KG1 (cell line): ENCODE measurements at regions not wholly inside any gene's neighbourhood (a gene's known extent, or its start where the extent isn't known, plus 50 kb on each side); places are given as distances from the start of the nearest gene placed in this dataset.
"Not testable (repeated sequence)": the region's sequence is repeated elsewhere in the genome, so short reads cannot be mapped to it uniquely, and the experiment has no call there.

ENCODE experiments used
- DNase-seq: peaks from one replicate; lab custom pipeline; 2025; lab: John Stamatoyannopoulos, UW

DNA sequence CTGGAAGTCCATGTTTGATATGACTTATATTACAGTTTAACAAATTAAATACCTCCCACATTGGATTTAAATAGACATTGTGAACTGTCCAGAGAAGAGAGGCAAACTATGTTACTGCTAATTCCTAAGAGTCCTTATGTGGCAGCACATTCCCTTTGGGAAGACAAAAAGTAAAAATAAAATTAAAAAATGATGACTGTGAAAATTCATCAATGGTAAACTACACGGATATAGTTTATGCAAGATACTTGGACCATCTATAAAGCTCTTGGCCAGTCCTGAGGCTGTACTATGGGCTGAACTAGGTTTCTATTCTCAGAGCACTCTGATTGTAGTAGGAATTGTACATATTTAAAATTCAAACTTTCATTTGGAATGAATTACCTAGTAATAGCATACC, 206.4 kb downstream of the LRRK2 start:
- DNase-seq, result no peak

DNA sequence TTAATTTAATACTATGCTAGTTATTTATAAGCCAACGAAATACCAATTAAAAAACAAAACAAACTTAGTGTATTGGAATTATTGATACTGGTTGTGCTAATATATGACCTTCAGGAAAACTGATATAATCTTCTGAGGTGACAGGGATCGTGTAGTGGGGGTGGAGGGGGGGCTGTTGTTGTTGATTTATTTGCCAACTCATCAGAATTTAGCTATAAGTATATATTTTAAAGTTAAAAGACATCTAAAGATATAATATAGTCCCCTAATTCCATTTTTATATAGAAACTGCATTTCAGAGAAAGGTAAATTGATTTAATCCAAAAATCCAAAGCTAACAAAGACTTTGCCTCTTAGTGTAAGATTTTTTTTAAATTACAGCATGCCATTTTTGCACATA, 210.5 kb downstream of the LRRK2 start:
- DNase-seq, result no peak

DNA sequence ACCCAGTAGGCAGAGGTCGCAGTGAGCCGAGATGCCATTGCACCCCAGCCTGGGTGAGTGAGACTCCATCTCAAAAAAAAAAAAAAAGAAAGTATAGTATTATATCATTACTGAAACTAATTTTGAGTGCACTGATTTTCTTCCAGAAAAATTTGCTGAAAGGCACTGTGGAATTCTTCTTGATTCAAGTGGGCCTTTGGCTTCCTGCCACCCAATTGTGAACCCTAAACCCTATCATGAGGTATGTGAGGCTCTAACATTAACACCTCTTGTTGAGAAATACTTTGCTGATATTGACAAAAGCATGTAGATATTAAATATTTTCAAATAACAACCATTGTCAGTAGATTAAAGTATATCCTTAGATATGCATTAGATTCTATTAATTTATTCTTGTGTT, 211.2 kb downstream of the LRRK2 start:
- DNase-seq, result no peak

DNA sequence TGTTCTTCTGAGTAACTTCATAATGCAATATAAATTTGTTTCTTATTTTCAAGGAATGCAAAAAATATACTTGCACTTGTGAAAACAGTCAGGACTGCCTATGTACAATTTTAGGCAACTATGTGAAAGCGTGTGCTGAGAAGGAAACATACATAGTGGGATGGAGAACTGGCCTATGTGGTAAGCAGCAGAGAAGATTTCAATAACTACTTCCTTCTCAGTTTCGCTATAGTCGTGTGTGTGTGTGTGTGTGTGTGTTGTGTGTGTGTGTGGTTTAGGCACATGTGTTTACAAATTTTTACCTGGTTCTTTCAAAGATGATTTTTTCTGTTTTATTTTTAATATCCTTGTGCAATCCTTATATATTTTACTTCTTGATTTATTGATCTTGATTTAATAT, 211.8 kb downstream of the LRRK2 start:
- no peak for DNase-seq

DNA sequence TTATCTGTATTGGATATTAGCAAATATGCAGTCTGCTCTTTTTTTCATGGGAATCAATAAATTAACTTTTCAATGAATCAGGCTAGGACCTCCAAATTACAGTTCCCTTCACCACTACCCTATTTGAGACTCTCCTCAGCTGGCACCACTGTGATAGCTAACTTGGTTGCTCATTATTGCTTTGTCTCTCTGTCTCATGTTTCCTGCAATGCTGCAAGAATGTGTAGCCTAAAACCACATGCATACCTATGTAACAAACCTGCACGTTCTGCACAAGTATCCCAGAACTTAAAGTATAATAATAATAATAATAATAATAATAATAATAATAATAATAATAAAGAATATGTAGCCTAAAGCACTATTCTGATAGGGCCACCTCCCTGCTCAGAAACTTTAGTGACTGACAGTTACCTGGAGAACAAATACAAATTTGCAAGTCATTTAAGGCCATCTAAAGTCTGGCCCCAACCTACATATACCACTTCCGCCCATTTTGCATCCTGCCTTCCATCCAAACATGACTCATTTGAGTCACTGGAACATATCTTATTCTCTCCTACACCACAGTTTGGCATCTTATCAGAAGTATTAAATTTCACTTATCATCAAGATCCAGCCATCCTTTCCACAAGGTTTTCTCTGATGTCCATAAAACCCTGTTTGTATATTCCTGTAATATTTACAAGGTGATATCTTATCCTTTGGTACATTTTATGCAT, 215.1 kb downstream of the LRRK2 start:
- no peak for DNase-seq

DNA sequence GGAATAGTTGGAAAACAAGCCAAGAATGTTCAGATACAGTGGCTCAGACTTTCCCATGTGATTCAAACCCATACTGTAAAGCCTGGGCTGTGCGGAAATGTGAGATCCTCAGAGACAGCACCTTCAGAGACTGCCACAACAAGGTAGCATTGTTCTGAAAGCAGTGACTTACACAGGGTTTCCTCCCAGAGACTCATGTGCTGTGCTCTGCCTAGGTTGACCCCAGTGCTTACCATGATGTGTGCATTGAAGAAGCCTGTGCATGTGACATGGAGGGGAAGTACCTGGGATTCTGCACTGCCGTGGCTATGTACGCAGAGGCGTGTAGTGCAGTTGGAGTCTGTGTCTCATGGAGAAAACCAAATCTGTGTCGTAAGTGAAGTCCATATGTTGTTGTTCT, 219.4 kb downstream of the LRRK2 start:
- no peak for DNase-seq

DNA sequence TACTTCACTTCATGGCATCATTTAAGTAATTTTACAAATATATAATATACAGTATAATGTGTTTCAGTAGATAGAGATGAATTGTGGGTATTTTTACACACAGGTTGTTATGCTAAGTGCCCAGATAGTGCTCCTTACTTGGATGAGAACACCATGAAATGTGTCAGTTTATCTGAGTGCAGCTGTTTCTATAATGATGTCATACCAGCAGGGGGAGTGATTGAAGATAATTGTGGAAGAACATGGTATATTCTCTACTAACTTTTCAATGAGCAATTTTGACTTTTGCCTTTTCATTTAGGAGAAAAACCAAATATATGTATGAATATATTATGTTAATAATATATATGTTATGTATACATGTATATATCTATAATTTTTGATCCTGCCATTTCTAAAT, 221.6 kb downstream of the LRRK2 start:
- no peak for DNase-seq

DNA sequence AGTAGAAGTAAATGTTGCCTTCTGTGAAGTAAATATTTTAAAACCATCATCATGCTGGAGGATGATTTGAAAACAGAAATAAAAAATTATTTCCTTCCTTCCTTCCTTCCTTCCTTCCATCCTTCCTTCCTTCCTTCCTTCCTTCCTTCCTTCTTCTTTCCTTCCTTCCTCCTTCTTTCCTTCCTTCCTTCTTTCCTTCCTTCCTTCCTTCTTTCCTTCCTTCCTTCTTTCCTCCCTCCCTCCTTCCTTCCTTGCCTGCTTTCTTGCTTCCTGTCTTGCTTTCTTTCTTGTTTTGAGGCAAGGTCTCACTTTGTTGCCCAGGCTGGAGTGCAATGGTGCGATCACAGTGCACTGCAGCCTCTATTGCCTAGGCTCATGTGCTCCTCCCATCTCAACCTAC, 223.7 kb downstream of the LRRK2 start:
- DNase-seq, result not testable (repeated sequence)

DNA sequence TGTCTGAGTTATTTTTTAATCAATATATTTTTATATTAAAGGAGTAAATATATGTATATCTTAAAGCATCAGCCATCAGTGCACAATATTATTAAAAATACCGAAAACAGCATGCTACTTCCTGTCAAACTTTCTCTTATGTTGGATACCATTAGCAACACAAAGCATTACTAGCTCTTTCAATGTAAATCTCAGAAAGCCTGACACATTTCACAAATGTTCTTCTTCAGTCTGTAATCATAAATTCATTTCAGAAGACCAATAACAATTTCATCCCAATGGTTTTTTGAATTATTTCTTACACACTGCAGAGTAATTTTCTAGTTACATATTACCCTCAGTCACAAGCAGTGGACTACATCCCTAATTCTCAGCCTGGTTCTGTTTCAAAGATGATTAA, 226.9 kb downstream of the LRRK2 start:
- DNase-seq, result no peak

DNA sequence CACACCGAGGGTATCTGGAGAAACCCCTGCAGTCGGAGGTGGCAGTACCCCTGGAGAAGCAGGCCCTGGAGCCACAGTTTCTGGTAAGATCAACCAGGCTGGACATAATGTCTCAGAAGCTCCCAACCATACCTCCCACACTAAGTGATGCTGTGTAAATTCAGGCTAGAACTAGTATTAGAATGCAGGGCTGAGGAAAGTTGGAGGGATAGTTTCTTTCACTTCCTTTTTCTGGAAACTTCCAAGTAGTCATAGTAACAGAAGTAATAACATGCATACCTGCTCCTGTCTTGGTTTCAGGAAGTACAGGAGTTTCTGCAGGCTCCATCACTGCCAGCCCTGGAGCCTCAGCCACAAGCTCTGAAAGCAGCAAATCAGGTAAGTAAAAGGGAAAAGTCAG, 228.1 kb upstream of the CNTN1 start:
- DNase-seq, result no peak

DNA sequence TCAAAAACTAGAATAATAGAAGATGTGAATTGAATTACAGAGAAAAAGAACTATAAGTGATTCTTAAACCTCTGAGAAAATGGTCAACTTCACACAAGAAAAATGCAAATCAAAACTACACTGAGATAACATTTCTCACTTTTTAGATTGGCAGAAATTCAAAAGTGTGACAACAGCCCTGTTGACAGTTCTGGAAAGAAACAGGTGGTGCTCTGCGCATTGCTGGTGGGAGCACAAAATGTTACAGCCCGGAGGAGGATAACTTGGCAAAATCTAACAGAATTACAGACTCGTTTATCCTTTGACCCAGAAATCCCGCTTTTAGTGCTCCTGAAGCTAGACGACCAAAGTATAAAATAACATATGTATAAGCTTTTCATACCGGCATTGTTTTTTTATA, 222.5 kb upstream of the CNTN1 start:
- no peak for DNase-seq

DNA sequence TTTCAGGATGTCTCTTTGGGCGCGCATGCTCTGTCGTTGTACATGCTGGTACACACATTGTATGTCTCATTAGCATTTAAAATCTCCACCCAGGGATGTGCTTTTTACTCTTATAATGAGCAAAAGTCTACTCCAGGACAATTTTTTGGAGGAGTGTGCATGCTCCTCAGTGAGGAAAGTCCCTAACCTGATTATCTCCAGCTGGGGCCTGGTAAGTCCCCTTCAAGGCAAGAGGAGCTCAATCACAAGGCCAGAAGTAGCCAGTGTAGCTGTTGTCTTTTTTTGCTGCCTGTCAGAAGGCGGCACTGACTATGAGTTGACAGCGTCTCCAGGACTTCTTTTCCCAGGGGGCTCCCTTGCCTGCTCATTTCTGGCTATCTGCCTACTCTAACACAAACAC, 218.3 kb upstream of the CNTN1 start:
- DNase-seq, result no peak

DNA sequence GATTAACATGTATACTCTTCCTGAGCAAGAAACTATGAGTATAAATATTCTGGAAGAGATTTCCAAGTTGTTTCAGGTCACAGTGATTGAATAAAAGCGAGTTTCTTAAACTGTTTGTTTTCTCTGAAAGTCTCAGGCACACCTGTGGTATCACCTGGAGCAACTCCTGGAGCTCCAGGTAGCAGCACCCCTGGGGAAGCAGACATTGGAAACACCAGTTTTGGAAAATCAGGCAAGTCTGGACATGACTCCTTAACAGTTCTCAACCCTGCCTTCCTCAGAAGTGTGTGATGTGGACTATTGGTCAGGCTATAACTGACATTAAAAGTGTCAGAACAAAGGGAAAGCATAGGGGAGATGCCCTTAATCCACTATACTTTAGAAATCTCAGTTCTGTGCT, 217.6 kb upstream of the CNTN1 start:
- DNase-seq, result no peak

DNA sequence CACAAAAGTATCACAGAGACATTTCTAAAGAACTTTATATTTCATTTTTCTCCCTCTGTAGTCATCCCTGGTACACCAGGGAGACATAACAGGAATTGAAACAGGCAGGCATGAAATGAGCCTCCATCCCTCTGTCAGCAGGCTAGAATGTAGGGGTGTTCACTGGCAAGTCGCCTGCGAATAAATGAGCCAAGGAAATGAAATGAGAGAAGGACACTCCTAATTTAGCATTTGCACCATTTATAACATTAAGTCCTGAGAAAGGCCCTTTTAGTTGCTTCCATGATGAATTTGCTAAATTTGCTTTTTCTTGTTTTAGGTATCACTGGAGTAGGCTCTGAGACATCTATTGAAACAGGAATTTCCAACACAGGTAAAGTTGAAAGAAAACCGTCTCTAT, 192.4 kb upstream of the CNTN1 start:
- no peak for DNase-seq

DNA sequence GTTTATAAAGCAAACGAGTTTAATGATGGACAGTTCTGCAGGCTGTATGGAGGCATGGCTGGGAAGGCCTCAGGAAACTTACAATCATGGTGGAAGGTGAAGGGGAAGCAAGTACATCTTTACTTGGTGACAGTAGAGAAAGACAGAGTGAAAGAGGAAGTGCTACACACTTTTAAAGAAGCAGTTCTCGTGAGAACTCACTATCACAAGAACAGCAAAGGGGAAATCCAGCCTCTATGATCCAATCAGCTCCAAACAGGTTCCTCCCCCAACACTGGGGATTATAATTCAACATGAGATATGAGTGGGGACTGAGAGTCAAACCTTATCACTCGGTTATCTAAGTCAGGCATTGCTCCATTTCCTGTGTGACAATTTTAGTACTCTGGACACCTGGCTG, 189.9 kb upstream of the CNTN1 start:
- DNase-seq, result no peak

DNA sequence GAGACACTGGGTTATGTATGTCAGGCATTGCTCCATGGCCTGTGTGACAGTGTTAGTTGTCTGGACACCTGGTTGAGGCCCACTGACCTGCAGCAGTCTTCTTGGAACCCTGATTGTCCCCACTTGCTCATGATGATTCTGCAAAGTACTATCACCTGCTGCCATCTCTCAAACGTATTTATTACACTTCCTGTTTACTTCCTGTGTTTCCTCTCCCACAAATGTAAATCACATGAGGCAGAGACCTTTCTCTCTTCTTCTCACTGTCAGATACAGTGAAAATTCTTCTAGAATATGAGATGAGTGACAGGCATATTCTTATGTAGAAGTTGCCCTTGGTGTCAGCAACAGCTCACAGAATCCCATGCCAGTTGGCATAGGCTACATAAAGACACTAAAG, 186.9 kb upstream of the CNTN1 start:
- DNase-seq, result no peak

DNA sequence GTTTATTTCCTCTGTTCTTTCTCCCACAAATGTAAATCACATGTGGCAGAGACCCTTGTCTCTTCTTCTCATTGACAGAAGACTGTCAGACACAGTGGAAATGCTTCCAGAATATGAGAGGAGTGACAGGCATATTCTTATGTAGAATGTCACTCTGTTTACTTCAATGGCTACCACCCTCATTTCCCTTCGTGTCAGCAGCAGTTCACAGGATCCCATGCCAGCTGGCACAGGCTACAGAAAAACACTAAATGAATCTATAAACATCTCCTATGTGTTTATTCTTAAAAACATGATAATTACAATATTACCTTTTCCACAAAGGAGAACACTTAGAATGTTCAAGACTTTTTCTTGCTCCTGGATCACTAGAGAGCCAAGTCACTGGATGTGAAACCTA, 183.8 kb upstream of the CNTN1 start:
- DNase-seq, result no peak

DNA sequence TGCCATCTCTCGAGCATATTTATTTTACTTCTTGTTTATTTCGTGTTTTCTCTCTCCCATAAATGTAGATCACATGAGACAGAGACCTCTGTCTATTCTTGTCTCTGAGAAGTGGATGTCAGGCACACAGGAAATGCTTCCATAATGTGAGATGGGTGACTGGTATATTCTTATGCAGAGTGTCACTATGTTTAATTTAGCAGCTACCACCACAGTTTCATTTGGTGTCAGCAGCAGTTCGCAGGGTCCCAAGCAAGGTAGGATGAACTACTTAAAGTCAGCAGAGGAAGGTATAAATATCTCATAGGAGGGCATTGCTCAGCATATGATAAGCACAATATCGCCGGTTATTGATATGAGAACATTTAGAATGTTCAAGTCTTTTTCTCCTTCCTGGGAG, 180.9 kb upstream of the CNTN1 start:
- DNase-seq, result no peak

DNA sequence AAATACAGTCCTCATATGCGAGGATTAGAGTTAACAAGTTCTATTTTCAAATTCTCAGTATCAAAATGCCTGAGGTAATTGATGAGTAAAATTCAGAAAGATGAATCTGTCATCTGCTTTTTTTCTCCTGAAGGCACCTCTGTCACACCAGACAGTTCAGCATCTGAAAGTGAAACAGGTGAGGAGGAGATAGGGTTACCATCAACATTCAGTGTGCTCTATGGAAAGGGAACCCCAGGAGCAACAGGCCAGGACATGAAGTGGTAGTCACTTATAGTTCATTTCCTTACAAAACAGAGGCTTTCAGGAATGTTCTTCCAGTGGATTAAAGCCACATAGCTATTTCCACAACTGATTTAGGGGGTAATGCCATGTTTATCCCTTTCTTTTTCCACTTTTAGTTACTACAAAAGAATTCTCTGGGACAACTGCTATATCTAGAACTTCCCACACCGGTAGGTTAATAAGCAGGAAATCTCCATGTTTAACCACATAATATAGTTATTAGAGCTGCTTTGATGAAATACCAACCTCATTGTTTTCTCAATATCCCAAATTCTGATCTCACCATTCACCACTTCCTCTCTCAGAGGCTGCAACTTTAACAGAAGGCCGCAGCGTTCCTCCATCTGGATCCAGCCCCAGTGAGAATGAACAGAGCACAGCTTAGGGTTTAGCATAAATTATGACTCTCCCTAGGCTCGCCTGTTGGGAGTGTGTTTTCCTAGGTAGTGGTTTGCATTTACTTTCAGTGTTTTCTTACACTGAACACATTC, 177.0 kb upstream of the CNTN1 start:
- no peak for DNase-seq

DNA sequence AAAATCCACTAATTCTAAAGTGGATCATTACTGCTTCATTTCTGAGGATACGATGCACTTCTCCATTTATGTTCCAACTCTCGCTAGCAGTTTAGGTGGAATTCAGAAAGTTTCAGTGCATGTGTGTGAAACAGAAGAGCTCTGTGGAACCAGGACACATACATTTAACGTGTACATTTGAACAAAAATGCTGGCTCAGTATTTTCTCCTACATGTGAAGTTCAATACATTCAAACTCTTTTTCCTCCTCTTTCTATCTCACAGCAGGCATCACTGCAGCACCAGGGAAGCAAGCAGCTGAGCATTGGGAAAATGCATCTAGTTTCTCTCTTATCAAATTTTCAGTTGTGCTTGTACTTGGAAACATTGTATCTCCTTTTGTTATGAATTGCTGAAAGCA, 169.4 kb upstream of the CNTN1 start:
- no peak for DNase-seq

DNA sequence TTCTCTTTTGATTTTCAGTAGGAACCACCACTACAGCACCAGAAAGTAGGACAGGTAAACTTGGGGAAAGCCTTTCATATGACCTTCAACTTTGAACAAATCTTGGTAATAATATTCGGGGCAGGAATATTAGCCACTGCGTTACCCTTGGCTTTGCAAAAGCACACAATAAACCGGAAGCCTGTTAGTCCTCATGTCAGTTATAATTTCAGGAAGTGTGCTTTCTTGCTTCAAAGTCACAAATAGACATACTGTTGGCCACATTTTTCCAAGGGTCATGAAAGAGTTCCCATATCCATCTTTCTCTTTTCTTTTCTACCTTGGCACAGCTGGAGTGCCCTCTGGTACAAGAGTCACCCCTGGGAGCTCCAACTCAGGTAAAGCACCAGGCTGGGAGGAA, 167.2 kb upstream of the CNTN1 start:
- DNase-seq, result no peak

DNA sequence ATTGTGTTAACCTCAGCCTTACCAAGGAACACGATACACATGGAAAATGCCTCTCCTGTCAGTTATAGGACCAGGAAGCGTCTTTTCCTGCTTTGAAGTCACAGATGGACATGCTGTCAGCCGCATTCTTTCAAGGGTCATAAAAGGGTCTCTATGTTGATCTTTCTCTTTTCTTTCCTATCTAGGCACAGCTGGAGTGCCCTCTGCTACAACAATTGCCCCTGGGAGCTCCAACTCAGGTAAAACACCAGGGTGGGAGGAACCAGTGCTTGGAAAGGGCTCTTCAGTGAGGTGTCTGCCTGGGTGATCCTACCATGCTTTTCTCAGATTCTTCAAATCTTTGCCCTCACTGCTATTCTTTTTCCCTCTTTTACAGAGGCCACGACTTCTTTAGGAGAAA, 157.4 kb upstream of the CNTN1 start:
- no peak for DNase-seq

DNA sequence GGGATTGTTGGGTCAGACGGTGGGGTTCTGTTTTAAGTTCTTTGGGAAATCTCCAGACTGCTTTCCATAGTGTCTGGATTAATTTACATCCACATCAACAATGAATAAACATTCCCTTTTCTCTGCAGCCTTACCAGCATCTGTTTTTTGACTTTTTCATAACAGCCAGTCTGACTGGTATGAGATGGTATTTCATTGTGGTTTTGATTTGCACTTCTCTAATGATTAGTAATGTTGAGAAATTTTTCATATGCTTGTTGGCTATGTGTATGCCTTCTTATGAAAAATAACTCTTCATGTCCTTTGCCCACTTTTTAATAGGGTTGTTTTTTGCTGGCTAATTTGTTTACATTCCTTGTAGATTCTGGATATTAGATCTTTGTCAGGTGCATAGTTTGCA, 140.8 kb upstream of the CNTN1 start:
- DNase-seq, result no peak

DNA sequence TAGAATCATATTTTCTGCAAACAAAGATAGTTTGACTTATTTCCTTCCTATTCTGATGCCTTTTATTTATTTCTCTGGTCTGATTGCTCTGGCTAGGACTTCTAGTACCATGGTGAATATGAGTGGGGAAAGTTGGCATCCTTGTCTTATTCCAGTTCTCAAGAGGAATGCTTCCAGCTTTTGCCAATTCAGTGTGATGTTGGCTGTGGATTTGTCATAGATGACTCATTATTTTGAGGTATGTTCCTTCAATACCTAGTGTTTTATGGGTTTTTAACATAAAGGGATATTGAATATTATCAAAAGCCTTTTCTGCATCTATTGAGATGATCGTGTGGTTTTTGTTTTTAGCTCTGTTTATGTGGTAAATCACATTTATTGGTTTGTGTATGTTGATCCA, 139.4 kb upstream of the CNTN1 start:
- DNase-seq, result no peak
